DOHH2 (cell line): ENCODE measurements at regions not wholly inside any gene's neighbourhood (a gene's known extent, or its start where the extent isn't known, plus 50 kb on each side); places are given as distances from the start of the nearest gene placed in this dataset.

ENCODE experiments used
- H3F3A ChIP-seq: fragments of 200-600 bp; sonication (generic), shearing (Covaris generic); 2 replicates; pipeline ENCODE4 v1.6.0; 2016; ENCODE audit warnings: antibody characterized with exemption, mild to moderate bottlenecking; ENCODE audit not compliant: control insufficient read depth, insufficient read depth
- H3K27ac ChIP-seq: fragments of 200-600 bp; sonication (generic); 2 replicates; pipeline ENCODE4 v1.5.1; 2014; ENCODE audit warnings: low read depth, mild to moderate bottlenecking, low read length, moderate library complexity
- H3K27me3 ChIP-seq: fragments of 200-600 bp; sonication (generic); 2 replicates; pipeline ENCODE4 v1.6.1; 2014; ENCODE audit warnings: mild to moderate bottlenecking, low read length, mixed read lengths; ENCODE audit not compliant: control insufficient read depth
- H3K36me3 ChIP-seq: fragments of 200-600 bp; sonication (generic); 2 replicates; pipeline ENCODE4 v1.6.1; 2014; ENCODE audit warnings: mild to moderate bottlenecking, low read length, moderate library complexity, mixed read lengths; ENCODE audit not compliant: control insufficient read depth
- H3K4me1 ChIP-seq: fragments of 200-600 bp; sonication (generic); 2 replicates; pipeline ENCODE4 v1.6.1; 2014; ENCODE audit warnings: mild to moderate bottlenecking, low read length, mixed read lengths; ENCODE audit not compliant: control insufficient read depth
- H3K4me2 ChIP-seq: fragments of 200-600 bp; sonication (generic); 2 replicates; pipeline ENCODE4 v1.6.0; 2014; ENCODE audit warnings: mild to moderate bottlenecking, low read length, moderate library complexity
- H3K4me3 ChIP-seq: fragments of 200-600 bp; sonication (generic); 2 replicates; pipeline ENCODE4 v1.5.1; 2014; ENCODE audit warnings: mild to moderate bottlenecking, low read length, mixed read lengths
- H3K79me2 ChIP-seq: fragments of 200-600 bp; sonication (generic); 2 replicates; pipeline ENCODE4 v1.6.1; 2014; ENCODE audit warnings: mild to moderate bottlenecking, low read length, mixed read lengths; ENCODE audit not compliant: control insufficient read depth
- H3K9me2 ChIP-seq: fragments of 200-600 bp; sonication (generic); replicated peaks from 2 replicates; pipeline ENCODE4 v1.6.1; 2014; ENCODE audit warnings: mild to moderate bottlenecking, low read length, mixed read lengths; ENCODE audit not compliant: control insufficient read depth
- H3K9me3 ChIP-seq: fragments of 200-600 bp; sonication (generic); 2 replicates; pipeline ENCODE4 v1.6.1; 2014; ENCODE audit warnings: antibody characterized with exemption, low read length, mixed read lengths; ENCODE audit not compliant: control insufficient read depth, insufficient read depth
- H4K20me1 ChIP-seq: fragments of 200-600 bp; sonication (generic); 2 replicates; pipeline ENCODE4 v1.6.0; 2014; ENCODE audit warnings: low read depth, mild to moderate bottlenecking, antibody characterized with exemption, low read length, moderate library complexity; ENCODE audit not compliant: control insufficient read depth, insufficient read depth
- CTCF ChIP-seq: fragments of 200-600 bp; sonication (generic); IDR thresholded peaks from one replicate; pipeline ENCODE4 v1.5.1; 2014; ENCODE audit warnings: antibody characterized with exemption, mild to moderate bottlenecking, low read depth, low read length; ENCODE audit not compliant: poor library complexity, severe bottlenecking
- EZH2phosphoT487 ChIP-seq: fragments of 200-600 bp; sonication (generic); IDR thresholded peaks from 2 replicates; pipeline ENCODE4 v1.6.1; 2017; ENCODE audit warnings: borderline replicate concordance, mild to moderate bottlenecking, antibody characterized with exemption, low read length, moderate library complexity, mixed read lengths

DNA sequence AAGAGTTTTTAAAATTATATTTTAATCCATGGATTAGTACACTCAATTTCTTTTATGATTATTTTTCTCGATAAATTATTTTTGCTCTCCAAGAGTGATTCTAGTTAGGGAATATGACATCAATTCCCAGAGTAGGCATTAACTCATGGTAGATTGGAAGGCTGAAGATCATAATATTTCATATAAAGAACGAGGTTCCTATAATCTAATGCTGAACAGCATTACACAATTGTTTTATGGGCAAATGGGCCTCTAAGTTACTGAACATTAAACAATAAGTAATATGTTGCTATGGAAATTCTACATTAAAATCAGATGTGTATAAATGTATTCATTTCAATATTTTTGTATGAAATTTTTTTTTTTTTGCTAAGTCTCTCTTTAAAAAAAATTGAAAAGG, 140.3 kb downstream of the ZNF608 start:
- Histone ChIP-seq H3K27me3 (no peaks in the 10 kb centered on the region), H3K9me2 (no peaks in the 10 kb centered on the region), H3K36me3 (no peaks in the 10 kb centered on the region), H3K4me1 (peaks cover 52% of the 10 kb centered on the region), H3K27ac (no peak overlapping the region), H3K9me3 (no peaks in the 10 kb centered on the region), H4K20me1 (no peaks in the 10 kb centered on the region), H3K4me2 (no peak overlapping the region), H3K4me3 (no peak overlapping the region), H3F3A (0 out of 2 replicates have a peak, but pooled peaks cover 5% of the 10 kb centered on the region), H3K79me2 (no peaks in the 10 kb centered on the region)
- no peak for TF ChIP-seq CTCF
- TF ChIP-seq EZH2phosphoT487: no peak

DNA sequence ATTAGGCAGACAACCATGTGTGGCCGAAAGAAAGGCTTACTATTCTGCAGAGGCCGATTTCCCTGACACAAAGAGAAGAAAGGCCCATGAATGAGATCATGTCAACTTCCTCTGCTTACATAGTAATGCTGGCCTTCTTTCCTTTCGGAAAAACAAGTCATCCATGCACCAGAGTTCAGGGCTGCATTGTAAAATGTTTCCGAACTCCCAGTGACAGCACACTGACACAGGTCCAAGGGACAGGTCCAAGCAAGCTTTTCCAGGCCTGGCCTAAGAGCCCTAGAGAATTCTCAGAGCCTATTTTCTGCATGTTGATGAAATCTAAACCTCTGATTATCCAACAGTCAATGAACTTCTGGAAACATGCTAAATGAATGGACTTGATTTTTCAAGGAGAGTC, 140.9 kb downstream of the ZNF608 start:
- no peaks in the 10 kb centered on the region for H3K27me3 ChIP-seq
- peaks cover 53% of the 10 kb centered on the region for H3K4me1 ChIP-seq
- H4K20me1 ChIP-seq: no peaks in the 10 kb centered on the region
- H3K4me3 ChIP-seq: no peak overlapping the region
- no peaks in the 10 kb centered on the region for H3K36me3 ChIP-seq
- no peak overlapping the region for H3K27ac ChIP-seq
- TF ChIP-seq CTCF (no peak), EZH2phosphoT487 (no peak)
- H3F3A ChIP-seq: 0 out of 2 replicates have a peak, but pooled peaks cover 5% of the 10 kb centered on the region
- H3K9me2 ChIP-seq: no peaks in the 10 kb centered on the region
- no peaks in the 10 kb centered on the region for H3K9me3 ChIP-seq
- no peak overlapping the region for H3K4me2 ChIP-seq
- H3K79me2 ChIP-seq: no peaks in the 10 kb centered on the region

DNA sequence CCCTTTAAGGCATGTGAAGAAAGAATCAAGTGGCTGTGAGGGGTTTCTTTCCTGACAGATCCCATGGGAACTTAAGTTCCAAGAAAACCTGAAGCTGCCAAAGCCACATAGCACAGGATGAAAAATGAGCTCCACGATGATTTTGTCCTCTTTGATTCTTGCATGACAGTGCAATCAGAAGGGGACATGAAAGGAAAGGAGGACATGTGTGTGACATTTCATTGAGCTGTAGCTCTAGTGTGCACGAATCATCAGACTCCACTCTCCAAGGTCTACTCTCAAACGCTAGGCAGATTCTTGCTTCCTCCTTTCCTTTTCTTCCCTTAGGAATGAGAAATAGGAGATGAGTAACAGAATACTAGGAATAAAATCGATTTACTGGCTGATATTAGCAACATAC, 142.0 kb downstream of the ZNF608 start:
- H3F3A ChIP-seq: peaks cover 15% of the 10 kb centered on the region
- H3K9me2 ChIP-seq: no peaks in the 10 kb centered on the region
- H3K27me3 ChIP-seq: no peaks in the 10 kb centered on the region
- peak overlapping the region; percentile 14; the same call in 1 of the 2 replicates for H3K4me2 ChIP-seq
- TF ChIP-seq CTCF (no peak), EZH2phosphoT487 (no peak)
- no peaks in the 10 kb centered on the region for H3K36me3 ChIP-seq
- H3K9me3 ChIP-seq: no peaks in the 10 kb centered on the region
- H4K20me1 ChIP-seq: no peaks in the 10 kb centered on the region
- peaks cover 54% of the 10 kb centered on the region for H3K4me1 ChIP-seq
- peak overlapping the region; percentile 1; the same call in 1 of the 2 replicates for H3K27ac ChIP-seq
- no peak overlapping the region for H3K4me3 ChIP-seq
- H3K79me2 ChIP-seq: no peaks in the 10 kb centered on the region
